Adipocyte (in vitro differentiated cells): ENCODE measurements at regions not wholly inside any gene's neighbourhood (a gene's known extent, or its start where the extent isn't known, plus 50 kb on each side); places are given as distances from the start of the nearest gene placed in this dataset.
"Not testable (repeated sequence)": the region's sequence is repeated elsewhere in the genome, so short reads cannot be mapped to it uniquely, and the experiment has no call there.

Experiments
- DNase-seq: peaks from one replicate; pipeline ENCODE4 v3.0.0-alpha.2; 2015; ENCODE audit warnings: low read depth
- H3K27me3 ChIP-seq: replicated peaks from 2 replicates; pipeline ENCODE4 v1.7.0; 2013; ENCODE audit warnings: mild to moderate bottlenecking, low read length, moderate library complexity; ENCODE audit not compliant: control insufficient read depth, insufficient read depth
- H3K36me3 ChIP-seq: 2 replicates; pipeline ENCODE4 v1.7.0; 2013; ENCODE audit warnings: low read length, mild to moderate bottlenecking, moderate library complexity; ENCODE audit not compliant: control insufficient read depth, insufficient read depth, severe bottlenecking
- H3K4me1 ChIP-seq: 2 replicates; pipeline ENCODE4 v1.7.0; 2013; ENCODE audit warnings: mild to moderate bottlenecking, low read length, moderate library complexity; ENCODE audit not compliant: control insufficient read depth, insufficient read depth
- H3K4me3 ChIP-seq: 2 replicates; pipeline ENCODE4 v1.7.0; 2013; ENCODE audit warnings: mild to moderate bottlenecking, low read length, moderate library complexity
- H3K9ac ChIP-seq: 2 replicates; pipeline ENCODE4 v1.7.0; 2013; ENCODE audit warnings: mild to moderate bottlenecking, low read length, moderate library complexity
- H3K9me3 ChIP-seq: 2 replicates; pipeline ENCODE4 v1.7.0; 2013; ENCODE audit warnings: mild to moderate bottlenecking, low read length, moderate library complexity; ENCODE audit not compliant: control insufficient read depth

- Histone ChIP-seq H3K36me3 (no peaks in the 10 kb centered on the region), H3K9me3 (peaks cover 17% of the 10 kb centered on the region), H3K27me3 (no peaks in the 10 kb centered on the region), H3K9ac (no peak overlapping the region), H3K4me1 (no peaks in the 10 kb centered on the region), H3K4me3 (no peak overlapping the region)
- peak; percentile 76 for DNase-seq
Observed at GRCh38 chr6:78746457-78746856, 120.9 kb upstream of the IRAK1BP1 start.

- Histone ChIP-seq H3K4me3 (no peak overlapping the region), H3K36me3 (no peaks in the 10 kb centered on the region), H3K9ac (no peak overlapping the region), H3K9me3 (peaks cover 12% of the 10 kb centered on the region), H3K27me3 (peaks cover 3% of the 10 kb centered on the region), H3K4me1 (no peaks in the 10 kb centered on the region)
- DNase-seq, result peak; percentile 27
Observed at GRCh38 chr6:78749326-78749725, 118.0 kb upstream of the IRAK1BP1 start.

GRCh38 chr6:78758297-78758798 is 109.0 kb upstream of the IRAK1BP1 start:
- H3K4me1 ChIP-seq, DNase-seq, H3K4me3 ChIP-seq, H3K9ac ChIP-seq, H3K36me3 ChIP-seq, H3K9me3 ChIP-seq, H3K27me3 ChIP-seq: not testable (repeated sequence)

- no peaks in the 10 kb centered on the region for H3K27me3 ChIP-seq
- DNase-seq, result no peak
- no peaks in the 10 kb centered on the region for H3K9me3 ChIP-seq
- H3K4me1 ChIP-seq, result no peaks in the 10 kb centered on the region
- no peaks in the 10 kb centered on the region for H3K36me3 ChIP-seq
- no peak overlapping the region for H3K9ac ChIP-seq
- H3K4me3 ChIP-seq, result no peak overlapping the region
Observed at GRCh38 chr6:78768271-78768670, 99.1 kb upstream of the IRAK1BP1 start.

- no peaks in the 10 kb centered on the region for H3K9me3 ChIP-seq
- H3K4me3 ChIP-seq, result no peak overlapping the region
- H3K36me3 ChIP-seq, result no peaks in the 10 kb centered on the region
- no peaks in the 10 kb centered on the region for H3K27me3 ChIP-seq
- H3K9ac ChIP-seq, result no peak overlapping the region
- no peak for DNase-seq
- no peaks in the 10 kb centered on the region for H3K4me1 ChIP-seq
Observed at GRCh38 chr6:78770765-78771164, 96.6 kb upstream of the IRAK1BP1 start.

- Histone ChIP-seq H3K4me3 (no peak overlapping the region), H3K36me3 (no peaks in the 10 kb centered on the region), H3K4me1 (no peaks in the 10 kb centered on the region), H3K9ac (no peak overlapping the region), H3K27me3 (no peaks in the 10 kb centered on the region), H3K9me3 (no peaks in the 10 kb centered on the region)
- no peak for DNase-seq
Observed at GRCh38 chr6:78771586-78771985, 95.8 kb upstream of the IRAK1BP1 start.

GRCh38 chr6:78781001-78781400 is 86.3 kb upstream of the IRAK1BP1 start:
- Histone ChIP-seq H3K4me1 (no peaks in the 10 kb centered on the region), H3K36me3 (no peaks in the 10 kb centered on the region), H3K4me3 (no peak overlapping the region), H3K27me3 (no peaks in the 10 kb centered on the region), H3K9me3 (no peaks in the 10 kb centered on the region), H3K9ac (no peak overlapping the region)
- no peak for DNase-seq

GRCh38 chr6:78783366-78783765 is 84.0 kb upstream of the IRAK1BP1 start:
- H3K4me1 ChIP-seq, H3K36me3 ChIP-seq, DNase-seq, H3K9ac ChIP-seq, H3K27me3 ChIP-seq, H3K4me3 ChIP-seq, H3K9me3 ChIP-seq: not testable (repeated sequence)

- Histone ChIP-seq H3K36me3 (no peaks in the 10 kb centered on the region), H3K9ac (no peak overlapping the region), H3K4me3 (no peak overlapping the region), H3K9me3 (peaks cover 16% of the 10 kb centered on the region), H3K4me1 (no peaks in the 10 kb centered on the region), H3K27me3 (no peaks in the 10 kb centered on the region)
- no peak for DNase-seq
Observed at GRCh38 chr6:78797270-78797669, 70.1 kb upstream of the IRAK1BP1 start.

- no peaks in the 10 kb centered on the region for H3K27me3 ChIP-seq
- H3K36me3 ChIP-seq, result no peaks in the 10 kb centered on the region
- no peak overlapping the region for H3K4me3 ChIP-seq
- peaks cover 16% of the 10 kb centered on the region for H3K9me3 ChIP-seq
- no peaks in the 10 kb centered on the region for H3K4me1 ChIP-seq
- no peak for DNase-seq
- H3K9ac ChIP-seq, result no peak overlapping the region
Observed at GRCh38 chr6:78799682-78800081, 67.7 kb upstream of the IRAK1BP1 start.

- not testable (repeated sequence) for H3K36me3 ChIP-seq, DNase-seq, H3K9me3 ChIP-seq, H3K9ac ChIP-seq, H3K27me3 ChIP-seq, H3K4me1 ChIP-seq, H3K4me3 ChIP-seq
Observed at GRCh38 chr6:78806792-78807191, 60.6 kb upstream of the IRAK1BP1 start.

GRCh38 chr6:78807655-78808355 is 59.5 kb upstream of the IRAK1BP1 start:
- H3K27me3 ChIP-seq, H3K9ac ChIP-seq, DNase-seq, H3K4me3 ChIP-seq, H3K4me1 ChIP-seq, H3K9me3 ChIP-seq, H3K36me3 ChIP-seq: not testable (repeated sequence)
